ENCODE measurements at regions not wholly inside any gene's neighbourhood (a gene's known extent, or its start where the extent isn't known, plus 50 kb on each side); places are given as distances from the start of the nearest gene placed in this dataset.

- TF ChIP-seq EP300 (IDR thresholded peaks at IDR 0.05): no peak
- TF ChIP-seq CTCF (IDR thresholded peaks at IDR 0.05): no peak
Measured at GRCh38 chr17:31621566-31621965, 230.1 kb downstream of the RAB11FIP4 start.

Data from esophagus muscularis mucosa (tissue), 3 donors.